NCI-H2107 treated with DMSO at 0.1 percent for 48 hours (cell line): ENCODE measurements at regions not wholly inside any gene's neighbourhood (a gene's known extent, or its start where the extent isn't known, plus 50 kb on each side); places are given as distances from the start of the nearest gene placed in this dataset.
"Not testable (repeated sequence)": the region's sequence is repeated elsewhere in the genome, so short reads cannot be mapped to it uniquely, and the experiment has no call there.

Experiments used
- DNase-seq: peaks from one replicate; lab custom pipeline; 2025; ENCODE audit not compliant: unreplicated experiment; lab: John Stamatoyannopoulos, UW

GRCh38 chr4:127229855-127230608, 402.7 kb upstream of the INTU start:
- DNase-seq, result no peak

- no peak for DNase-seq
Measured at GRCh38 chr4:127236889-127237288, 395.9 kb upstream of the INTU start.

GRCh38 chr4:127237581-127237980, 395.2 kb upstream of the INTU start:
- DNase-seq, result no peak

- DNase-seq, result no peak
Measured at GRCh38 chr4:127238956-127239475, 393.7 kb upstream of the INTU start.

- DNase-seq, result no peak
Measured at GRCh38 chr4:127239902-127240763, 392.6 kb upstream of the INTU start.

- no peak for DNase-seq
Measured at GRCh38 chr4:127240764-127241105, 392.0 kb upstream of the INTU start.

- no peak for DNase-seq
Measured at GRCh38 chr4:127244515-127244914, 388.2 kb upstream of the INTU start.

GRCh38 chr4:127246963-127247952, 385.5 kb upstream of the INTU start:
- DNase-seq, result no peak

GRCh38 chr4:127249066-127249766, 383.5 kb upstream of the INTU start:
- DNase-seq, result no peak

GRCh38 chr4:127249767-127250108, 383.0 kb upstream of the INTU start:
- no peak for DNase-seq

- no peak for DNase-seq
Measured at GRCh38 chr4:127250577-127250976, 382.2 kb upstream of the INTU start.

- DNase-seq, result no peak
Measured at GRCh38 chr4:127251423-127251822, 381.3 kb upstream of the INTU start.

- no peak for DNase-seq
Measured at GRCh38 chr4:127256500-127256899, 376.3 kb upstream of the INTU start.

- DNase-seq, result no peak
Measured at GRCh38 chr4:127261476-127261875, 371.3 kb upstream of the INTU start.

GRCh38 chr4:127268367-127268766, 364.4 kb upstream of the INTU start:
- DNase-seq, result no peak

- DNase-seq, result not testable (repeated sequence)
Measured at GRCh38 chr4:127277023-127277422, 355.7 kb upstream of the INTU start.

GRCh38 chr4:127284236-127284635, 348.5 kb upstream of the INTU start:
- DNase-seq, result no peak

- DNase-seq, result no peak
Measured at GRCh38 chr4:127291316-127291715, 341.4 kb upstream of the INTU start.

GRCh38 chr4:127293496-127293895, 339.3 kb upstream of the INTU start:
- no peak for DNase-seq

- no peak for DNase-seq
Measured at GRCh38 chr4:127304356-127304755, 328.4 kb upstream of the INTU start.
